MCF 10A (cell line): ENCODE measurements at regions not wholly inside any gene's neighbourhood (a gene's known extent, or its start where the extent isn't known, plus 50 kb on each side); places are given as distances from the start of the nearest gene placed in this dataset.
"Not testable (repeated sequence)": the region's sequence is repeated elsewhere in the genome, so short reads cannot be mapped to it uniquely, and the experiment has no call there.

Experiments
- BruUV-seq: library from RNA; stranded (reverse); fragments of 400-500 nt; replicated peaks from 2 replicates; lab custom pipeline; 2021; lab: Mats Ljungman, UMichigan
- CTCF ChIA-PET: fragments of 300-600 bp; sonication (Branson Sonifier 250); formaldehyde crosslinking; extraction: SDS; loops from one replicate; lab custom pipeline; 2021; ENCODE audit warnings: antibody characterized with exemption, inconsistent platforms; lab: Yijun Ruan, JAX
- POLR2A ChIA-PET: fragments of 300-600, 350-650 bp; sonication (Branson Sonifier 250); formaldehyde crosslinking; extraction: SDS; loops from one replicate; lab custom pipeline; 2020; ENCODE audit warnings: antibody characterized with exemption, inconsistent platforms; lab: Yijun Ruan, JAX
- DNase-seq: peaks from one replicate; pipeline ENCODE4 v3.0.0-alpha.2; 2018; ENCODE audit not compliant: unreplicated experiment
- H3K27ac Mint-ChIP-seq: one replicate; pipeline ENCODE4 v1.8.0; 2022; ENCODE audit warnings: mild to moderate bottlenecking, low read depth, mixed read lengths; ENCODE audit not compliant: unreplicated experiment
- H3K27me3 Mint-ChIP-seq: one replicate; pipeline ENCODE4 v1.8.0; 2022; ENCODE audit warnings: mixed read lengths; ENCODE audit not compliant: insufficient read depth, unreplicated experiment
- H3K36me3 Mint-ChIP-seq: one replicate; pipeline ENCODE4 v1.8.0; 2022; ENCODE audit warnings: mild to moderate bottlenecking, moderate library complexity, mixed read lengths; ENCODE audit not compliant: insufficient read depth, unreplicated experiment
- H3K4me1 Mint-ChIP-seq: one replicate; pipeline ENCODE4 v1.8.0; 2022; ENCODE audit warnings: mixed read lengths; ENCODE audit not compliant: insufficient read depth, unreplicated experiment
- H3K4me3 Mint-ChIP-seq: one replicate; pipeline ENCODE4 v1.8.0; 2022; ENCODE audit warnings: mild to moderate bottlenecking, moderate library complexity, mixed read lengths; ENCODE audit not compliant: unreplicated experiment
- H3K9me3 Mint-ChIP-seq: one replicate; pipeline ENCODE4 v1.8.0; 2022; ENCODE audit warnings: mixed read lengths; ENCODE audit not compliant: unreplicated experiment
- intact Hi-C: fragments of 100-400 bp; cut with micrococcal nuclease; formaldehyde crosslinking; loops from 2 replicates; pipeline ENCODE4 v1.14.1; 2022
- TF ChIP-seq, protein P1 (sequence below): fragments of 200-600 bp; IDR thresholded peaks from one replicate; pipeline ENCODE4 v1.8.0; 2022; ENCODE audit warnings: antibody characterized with exemption, mild to moderate bottlenecking; ENCODE audit not compliant: unreplicated experiment

DNA sequence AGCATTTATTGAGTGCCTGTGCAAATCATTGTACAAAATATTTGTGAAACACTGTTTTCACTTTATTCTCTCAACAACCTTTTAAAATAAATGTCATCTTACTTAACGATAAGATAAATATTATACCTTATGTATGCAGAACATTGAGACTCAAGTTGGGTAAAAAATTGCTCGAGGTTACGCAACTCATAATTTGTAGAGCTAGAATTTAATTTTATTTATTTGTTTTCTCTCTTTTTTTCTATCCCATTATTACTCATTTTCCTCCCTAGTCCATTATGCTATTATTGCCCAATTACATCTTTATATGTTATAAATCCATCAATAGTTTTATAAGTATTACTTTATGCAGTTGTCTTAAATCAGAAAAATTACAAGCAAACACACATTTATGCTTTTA lies 77.4 kb upstream of the ELOVL5 start:
- BruUV-seq: no TSS peak
- intact Hi-C loops: no loop called here
- TF ChIP-seq, protein P1, sequence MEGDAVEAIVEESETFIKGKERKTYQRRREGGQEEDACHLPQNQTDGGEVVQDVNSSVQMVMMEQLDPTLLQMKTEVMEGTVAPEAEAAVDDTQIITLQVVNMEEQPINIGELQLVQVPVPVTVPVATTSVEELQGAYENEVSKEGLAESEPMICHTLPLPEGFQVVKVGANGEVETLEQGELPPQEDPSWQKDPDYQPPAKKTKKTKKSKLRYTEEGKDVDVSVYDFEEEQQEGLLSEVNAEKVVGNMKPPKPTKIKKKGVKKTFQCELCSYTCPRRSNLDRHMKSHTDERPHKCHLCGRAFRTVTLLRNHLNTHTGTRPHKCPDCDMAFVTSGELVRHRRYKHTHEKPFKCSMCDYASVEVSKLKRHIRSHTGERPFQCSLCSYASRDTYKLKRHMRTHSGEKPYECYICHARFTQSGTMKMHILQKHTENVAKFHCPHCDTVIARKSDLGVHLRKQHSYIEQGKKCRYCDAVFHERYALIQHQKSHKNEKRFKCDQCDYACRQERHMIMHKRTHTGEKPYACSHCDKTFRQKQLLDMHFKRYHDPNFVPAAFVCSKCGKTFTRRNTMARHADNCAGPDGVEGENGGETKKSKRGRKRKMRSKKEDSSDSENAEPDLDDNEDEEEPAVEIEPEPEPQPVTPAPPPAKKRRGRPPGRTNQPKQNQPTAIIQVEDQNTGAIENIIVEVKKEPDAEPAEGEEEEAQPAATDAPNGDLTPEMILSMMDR: no peak

DNA sequence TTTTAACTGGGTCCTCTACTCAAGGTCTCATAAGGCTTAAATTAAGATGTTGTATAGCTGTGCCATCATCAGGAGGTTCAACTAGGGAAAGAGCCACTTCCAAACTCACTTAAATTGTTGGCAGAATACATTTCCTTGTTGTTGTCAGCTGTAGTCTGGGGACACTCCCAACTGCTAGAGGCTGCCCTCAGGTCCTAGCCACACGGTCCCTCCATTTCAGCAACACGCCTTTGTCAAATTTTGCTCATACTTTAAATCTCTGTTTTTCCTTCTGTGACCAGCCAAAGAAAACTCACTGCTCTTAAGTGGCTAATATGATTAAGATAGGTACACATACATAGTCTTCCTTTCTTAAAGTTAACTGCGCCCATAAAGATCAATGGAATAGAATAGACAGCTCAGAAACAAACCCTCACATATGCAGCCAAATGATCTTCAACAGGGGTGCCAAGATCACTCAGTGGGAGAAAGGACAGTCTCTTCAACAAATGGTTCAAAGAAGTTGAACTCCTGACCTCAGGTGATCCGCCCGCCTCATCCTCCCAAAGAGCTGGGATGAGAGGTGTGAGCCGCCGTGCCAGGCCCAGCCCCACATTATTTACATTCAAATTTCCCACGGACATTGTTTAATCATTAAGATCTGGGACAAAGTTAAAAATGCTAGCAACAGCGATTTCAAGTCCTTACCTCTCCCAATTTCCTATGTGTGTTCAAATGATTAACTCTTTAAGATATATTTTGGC lies 76.4 kb upstream of the ELOVL5 start:
- ChIA-PET POLR2A (no interaction called here), CTCF (interaction anchor here (0.6 to 1.0 kb wide), 3 partner anchors 18 to 262 kb away, joined by 3 read pairs; no protein-coding TSS in a partner anchor)
- no peak overlapping the region for H3K27ac Mint-ChIP-seq
- TF ChIP-seq, protein P1: no peak
- no TSS peak for BruUV-seq
- H3K9me3 Mint-ChIP-seq: no peaks in the 10 kb centered on the region
- H3K4me3 Mint-ChIP-seq: no peak overlapping the region
- intact Hi-C loops: no loop called here
- no peaks in the 10 kb centered on the region for H3K27me3 Mint-ChIP-seq
- no peaks in the 10 kb centered on the region for H3K36me3 Mint-ChIP-seq
- no peak for DNase-seq
- no peaks in the 10 kb centered on the region for H3K4me1 Mint-ChIP-seq

More for the DNA sequence above, 77.4 kb upstream of the ELOVL5 start:
- ChIA-PET POLR2A (interaction anchor here (0.6 to 1.9 kb wide), 2 partner anchors 11 to 43 kb away, joined by 3 to 5 read pairs; no protein-coding TSS in a partner anchor), CTCF (interaction anchor here (0.8 kb wide), 1 partner anchor 15 kb away, joined by 3 read pairs; no protein-coding TSS in a partner anchor)
- no peaks in the 10 kb centered on the region for H3K27me3 Mint-ChIP-seq
- no peak for DNase-seq
- no peaks in the 10 kb centered on the region for H3K36me3 Mint-ChIP-seq
- H3K4me3 Mint-ChIP-seq: no peak overlapping the region
- H3K9me3 Mint-ChIP-seq: no peaks in the 10 kb centered on the region
- no peak overlapping the region for H3K27ac Mint-ChIP-seq
- H3K4me1 Mint-ChIP-seq: no peaks in the 10 kb centered on the region

DNA sequence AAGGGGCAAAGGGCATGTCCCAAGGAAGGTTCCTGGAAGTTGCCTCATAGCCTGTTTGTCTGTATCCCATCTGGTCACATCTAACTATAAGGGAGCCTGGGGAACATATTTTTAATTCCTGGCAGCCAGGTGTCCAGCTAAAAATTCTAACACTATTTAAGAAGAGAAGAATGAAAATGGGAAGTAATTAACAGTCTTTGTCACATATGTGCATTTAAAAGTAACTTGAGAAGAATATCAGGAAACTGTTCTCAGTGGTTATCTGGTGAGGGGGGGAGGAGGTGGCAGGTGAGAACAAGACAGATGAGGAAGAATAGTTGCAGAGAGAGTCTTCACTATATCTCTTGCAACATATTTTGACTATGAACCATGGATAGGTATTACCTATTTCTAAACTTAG lies 75.5 kb upstream of the ELOVL5 start:
- H3K9me3 Mint-ChIP-seq: no peaks in the 10 kb centered on the region
- no peaks in the 10 kb centered on the region for H3K27me3 Mint-ChIP-seq
- H3K27ac Mint-ChIP-seq: no peak overlapping the region
- H3K36me3 Mint-ChIP-seq: no peaks in the 10 kb centered on the region
- DNase-seq: no peak
- intact Hi-C loops: no loop called here
- ChIA-PET CTCF (interaction anchor here (0.6 kb wide), 1 partner anchor 301 kb away, joined by 3 read pairs; no protein-coding TSS in a partner anchor), POLR2A (no interaction called here)
- BruUV-seq: no TSS peak
- H3K4me1 Mint-ChIP-seq: no peaks in the 10 kb centered on the region
- TF ChIP-seq, protein P1: no peak
- H3K4me3 Mint-ChIP-seq: no peak overlapping the region

DNA sequence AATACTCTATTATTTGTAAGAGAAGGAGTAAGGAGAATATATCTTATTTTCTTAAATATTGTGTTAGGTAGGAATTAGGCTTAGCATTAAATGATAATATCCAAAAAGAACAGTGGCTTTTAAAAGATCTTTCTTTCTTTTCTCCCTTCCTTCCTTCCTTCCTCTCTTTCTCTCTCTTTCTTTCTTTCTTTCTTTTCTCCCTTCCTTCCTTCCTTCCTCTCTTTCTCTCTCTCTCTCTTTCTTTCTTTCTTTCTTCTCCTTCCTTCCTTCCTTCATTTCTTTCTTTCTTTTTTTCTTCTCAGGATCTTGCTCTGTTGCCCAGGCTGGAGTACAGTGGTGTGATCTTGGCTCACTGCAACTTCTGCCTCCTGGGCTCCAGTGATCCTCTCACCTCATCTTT lies 74.8 kb upstream of the ELOVL5 start:
- DNase-seq, POLR2A ChIA-PET, H3K36me3 Mint-ChIP-seq, H3K27me3 Mint-ChIP-seq, H3K4me1 Mint-ChIP-seq, H3K9me3 Mint-ChIP-seq, H3K4me3 Mint-ChIP-seq, H3K27ac Mint-ChIP-seq, BruUV-seq, intact Hi-C loops: not testable (repeated sequence)
- CTCF ChIA-PET: interaction anchor here (0.6 to 1.6 kb wide), 2 partner anchors 9 to 302 kb away, joined by 3 read pairs; no protein-coding TSS in a partner anchor
